ENCODE measurements at regions not wholly inside any gene's neighbourhood (a gene's known extent, or its start where the extent isn't known, plus 50 kb on each side); places are given as distances from the start of the nearest gene placed in this dataset.

GRCh38 chr15:62605282-62605681 is 437.3 kb upstream of the TPM1 start:
- no peaks in the 10 kb centered on the region for H3K9me3 ChIP-seq
- intact Hi-C loops (cut with DNase I): no loop called here
- ATAC-seq (no peak), DNase-seq (no peak)
- H3K4me3 ChIP-seq: no peak overlapping the region
- WGBS (ENCODE audit: insufficient coverage, low coverage, low lambda C conversion rate, missing lambda C conversion rate): 90% methylated on average over 7 of the region's 7 CpGs
- H3K27ac ChIP-seq: no peak overlapping the region
- no peaks in the 10 kb centered on the region for H3K27me3 ChIP-seq
- no peak for TF ChIP-seq POLR2A (IDR thresholded peaks at IDR 0.05)
- no peak for TF ChIP-seq CTCF (IDR thresholded peaks at IDR 0.05)
- H3K36me3 ChIP-seq: no peaks in the 10 kb centered on the region
- peaks cover 0 to 12% (median 2%) of the 10 kb centered on the region in 4 donors for H3K4me1 ChIP-seq

GRCh38 chr15:62606376-62607113 is 436.0 kb upstream of the TPM1 start:
- TF ChIP-seq CTCF (IDR thresholded peaks at IDR 0.05): no peak
- TF ChIP-seq POLR2A (IDR thresholded peaks at IDR 0.05): no peak
- DNase-seq: no peak
- H3K4me1 ChIP-seq: peaks cover 0 to 12% (median 2%) of the 10 kb centered on the region in 4 donors
- no peak overlapping the region for H3K27ac ChIP-seq
- no peak overlapping the region for H3K4me3 ChIP-seq
- H3K9me3 ChIP-seq: no peaks in the 10 kb centered on the region
- no peak for ATAC-seq
- intact Hi-C loops (cut with DNase I): no loop called here
- H3K27me3 ChIP-seq: no peaks in the 10 kb centered on the region
- no peaks in the 10 kb centered on the region for H3K36me3 ChIP-seq
- 93% methylated on average over 11 of the region's 14 CpGs for WGBS (ENCODE audit: insufficient coverage, low coverage, low lambda C conversion rate, missing lambda C conversion rate)

- TF ChIP-seq CTCF (IDR thresholded peaks at IDR 0.05): no peak
- no peak for TF ChIP-seq POLR2A (IDR thresholded peaks at IDR 0.05)
- ATAC-seq: no peak
- no peak overlapping the region for H3K27ac ChIP-seq
- H3K27me3 ChIP-seq: no peaks in the 10 kb centered on the region
- DNase-seq: no peak
- intact Hi-C loops (cut with DNase I): no loop called here
- H3K4me3 ChIP-seq: no peak overlapping the region
- H3K9me3 ChIP-seq: no peaks in the 10 kb centered on the region
- H3K36me3 ChIP-seq: no peaks in the 10 kb centered on the region
- peaks cover 0 to 12% (median 2%) of the 10 kb centered on the region in 4 donors for H3K4me1 ChIP-seq
- WGBS (ENCODE audit: insufficient coverage, low coverage, low lambda C conversion rate, missing lambda C conversion rate): 100% methylated on average over 1 of the region's 1 CpG
Observed at GRCh38 chr15:62607114-62607462, 435.5 kb upstream of the TPM1 start.

- Histone ChIP-seq H3K27ac (no peak overlapping the region), H3K4me1 (peaks cover 0 to 12% (median 2%) of the 10 kb centered on the region in 4 donors), H3K27me3 (no peaks in the 10 kb centered on the region), H3K36me3 (no peaks in the 10 kb centered on the region), H3K9me3 (no peaks in the 10 kb centered on the region), H3K4me3 (no peak overlapping the region)
- TF ChIP-seq CTCF (IDR thresholded peaks at IDR 0.05) (no peak), POLR2A (IDR thresholded peaks at IDR 0.05) (no peak)
- 75% methylated on average over 1 of the region's 3 CpGs for WGBS (ENCODE audit: insufficient coverage, low coverage, low lambda C conversion rate, missing lambda C conversion rate)
- intact Hi-C loops (cut with DNase I): no loop called here
- DNase-seq (no peak), ATAC-seq (no peak)
Observed at GRCh38 chr15:62607643-62608042, 434.9 kb upstream of the TPM1 start.
